ENCODE measurements at regions not wholly inside any gene's neighbourhood (a gene's known extent, or its start where the extent isn't known, plus 50 kb on each side); places are given as distances from the start of the nearest gene placed in this dataset.

GRCh38 chr11:112858289-112859023 lies 102.8 kb upstream of the NCAM1 start:
- 96% methylated on average over 5 of the region's 5 CpGs for WGBS (ENCODE audit: insufficient coverage)

GRCh38 chr11:112859787-112860186 lies 101.4 kb upstream of the NCAM1 start:
- DNase-seq (no peak), ATAC-seq (no peak)
- Histone ChIP-seq H3K36me3 (ENCODE audit: control insufficient read depth, insufficient read depth, low read length) (no peaks in the 10 kb centered on the region), H3K27me3 (ENCODE audit: control insufficient read depth, insufficient read depth, low read length) (no peaks in the 10 kb centered on the region), H3K4me3 (ENCODE audit: low read length) (no peak overlapping the region), H3K4me1 (ENCODE audit: control insufficient read depth, insufficient read depth, low read length) (no peaks in the 10 kb centered on the region), H3K9me3 (ENCODE audit: control insufficient read depth, insufficient read depth, low read length) (peaks cover 5% of the 10 kb centered on the region), H3K27ac (ENCODE audit: low read length) (no peak overlapping the region)
- Mint-ChIP-seq H3K9me3 (peaks cover 4 to 7% of the 10 kb centered on the region in 2 donors), H3K27ac (no peak overlapping the region), H3K36me3 (peaks cover 19% of the 10 kb centered on the region), H3K4me1 (peaks cover 0 to 18% of the 10 kb centered on the region in 2 donors), H3K4me3 (no peak overlapping the region), H3K27me3 (ENCODE audit: low read depth in 2 of 2) (peaks cover 15 to 21% of the 10 kb centered on the region in 2 donors)
- TF ChIP-seq CTCF (IDR thresholded peaks at IDR 0.05): no peak
- intact Hi-C loops (cut with micrococcal nuclease): no loop called here
- 97% methylated on average over 1 of the region's 3 CpGs for WGBS (ENCODE audit: insufficient coverage)

More at GRCh38 chr11:112858289-112859023, 102.8 kb upstream of the NCAM1 start:
- peaks cover 0 to 18% of the 10 kb centered on the region in 2 donors for H3K4me1 Mint-ChIP-seq
- Histone ChIP-seq H3K36me3 (ENCODE audit: control insufficient read depth, insufficient read depth, low read length) (no peaks in the 10 kb centered on the region), H3K9me3 (ENCODE audit: control insufficient read depth, insufficient read depth, low read length) (peaks cover 5% of the 10 kb centered on the region), H3K27ac (ENCODE audit: low read length) (no peak overlapping the region), H3K4me1 (ENCODE audit: control insufficient read depth, insufficient read depth, low read length) (no peaks in the 10 kb centered on the region), H3K4me3 (ENCODE audit: low read length) (no peak overlapping the region), H3K27me3 (ENCODE audit: control insufficient read depth, insufficient read depth, low read length) (no peaks in the 10 kb centered on the region)
- ATAC-seq (no peak), DNase-seq (no peak)
- H3K27me3 Mint-ChIP-seq (ENCODE audit: low read depth in 2 of 2): peaks cover 16 to 21% of the 10 kb centered on the region in 2 donors
- H3K27ac Mint-ChIP-seq: no peak overlapping the region
- no peak overlapping the region for H3K4me3 Mint-ChIP-seq
- H3K36me3 Mint-ChIP-seq: peaks cover 19% of the 10 kb centered on the region
- TF ChIP-seq CTCF (IDR thresholded peaks at IDR 0.05): no peak
- H3K9me3 Mint-ChIP-seq: peaks cover 4 to 7% of the 10 kb centered on the region in 2 donors
- intact Hi-C loops (cut with micrococcal nuclease): no loop called here

- peaks cover under 1 to 11% of the 10 kb centered on the region in 2 donors for H3K27me3 Mint-ChIP-seq (ENCODE audit: low read depth in 2 of 2)
- intact Hi-C loops (cut with micrococcal nuclease): no loop called here
These were observed 99.9 kb upstream of the NCAM1 start for GRCh38 chr11:112861356-112861755.

More at GRCh38 chr11:112861356-112861755, 99.9 kb upstream of the NCAM1 start:
- Histone ChIP-seq H3K4me3 (ENCODE audit: low read length) (no peak overlapping the region), H3K36me3 (ENCODE audit: control insufficient read depth, insufficient read depth, low read length) (no peaks in the 10 kb centered on the region), H3K4me1 (ENCODE audit: control insufficient read depth, insufficient read depth, low read length) (no peaks in the 10 kb centered on the region), H3K27me3 (ENCODE audit: control insufficient read depth, insufficient read depth, low read length) (no peaks in the 10 kb centered on the region), H3K9me3 (ENCODE audit: control insufficient read depth, insufficient read depth, low read length) (peaks cover 5% of the 10 kb centered on the region), H3K27ac (ENCODE audit: low read length) (no peak overlapping the region)
- peaks cover 4 to 7% of the 10 kb centered on the region in 2 donors for H3K9me3 Mint-ChIP-seq
- no peak overlapping the region for H3K4me3 Mint-ChIP-seq
- peaks cover 0 to 13% of the 10 kb centered on the region in 2 donors for H3K4me1 Mint-ChIP-seq
- no peak for TF ChIP-seq CTCF (IDR thresholded peaks at IDR 0.05)
- peaks cover 19% of the 10 kb centered on the region for H3K36me3 Mint-ChIP-seq
- DNase-seq: no peak
- no peak overlapping the region for H3K27ac Mint-ChIP-seq
- ATAC-seq: no peak

All from natural killer cell (primary cell).